HG03571 (cell line): ENCODE measurements at regions not wholly inside any gene's neighbourhood (a gene's known extent, or its start where the extent isn't known, plus 50 kb on each side); places are given as distances from the start of the nearest gene placed in this dataset.

Experiments
- ATAC-seq: cut with Tn5 transposase; IDR thresholded peaks from one replicate; pipeline ENCODE4 v1.9.1; 2021; ENCODE audit not compliant: unreplicated experiment

DNA sequence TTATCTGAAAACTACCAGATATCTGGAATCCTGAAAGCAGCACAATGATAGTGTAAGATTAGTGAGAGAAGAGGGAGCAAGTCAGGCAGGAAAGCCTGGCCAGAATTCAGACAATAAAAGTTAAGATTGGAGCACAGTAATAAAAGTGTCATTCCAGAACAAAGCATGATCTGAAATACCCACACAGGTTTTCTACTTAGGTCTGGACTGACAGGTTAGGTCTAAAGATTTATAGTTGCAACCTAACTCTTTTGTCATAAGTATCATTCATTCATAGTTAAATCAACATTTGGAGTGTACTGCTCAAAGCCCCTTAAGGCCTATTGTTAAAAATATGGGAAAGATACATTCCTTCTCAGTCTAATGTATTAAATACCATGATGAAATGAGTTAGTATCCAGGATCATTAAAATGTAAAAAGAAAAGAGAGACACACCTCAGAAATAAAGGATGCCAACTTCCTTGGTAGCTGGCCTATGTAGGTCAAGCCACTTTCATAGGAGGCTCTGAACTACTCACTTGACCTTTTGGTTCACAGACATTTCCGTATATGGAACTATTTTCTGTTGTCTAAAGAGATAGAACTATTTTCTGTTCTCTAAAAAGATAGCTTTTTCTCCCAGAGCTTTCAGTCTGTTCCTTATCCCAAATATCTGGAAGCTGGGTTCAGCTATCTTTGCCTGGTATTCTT lies 105.2 kb downstream of the FAS start:
- no peak for ATAC-seq

DNA sequence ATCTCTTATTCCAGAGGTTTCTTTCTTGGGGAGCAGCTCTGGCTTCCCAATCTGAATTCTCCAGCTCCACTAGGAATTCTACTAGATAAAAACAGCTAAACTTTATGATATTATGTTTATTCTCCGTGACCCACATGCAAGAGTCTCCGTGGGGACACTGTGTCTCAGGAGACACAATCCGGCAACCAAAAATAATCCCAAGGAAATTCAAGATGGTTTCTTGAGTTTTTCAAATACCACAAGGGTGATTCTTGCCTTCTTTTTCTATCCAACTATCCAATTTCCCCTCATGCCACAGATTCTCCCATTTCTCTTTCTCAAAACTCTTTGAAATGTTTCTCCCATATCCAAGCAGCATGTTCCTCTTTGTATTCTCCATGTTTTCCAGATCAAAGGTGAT lies 103.1 kb downstream of the FAS start:
- no peak for ATAC-seq

DNA sequence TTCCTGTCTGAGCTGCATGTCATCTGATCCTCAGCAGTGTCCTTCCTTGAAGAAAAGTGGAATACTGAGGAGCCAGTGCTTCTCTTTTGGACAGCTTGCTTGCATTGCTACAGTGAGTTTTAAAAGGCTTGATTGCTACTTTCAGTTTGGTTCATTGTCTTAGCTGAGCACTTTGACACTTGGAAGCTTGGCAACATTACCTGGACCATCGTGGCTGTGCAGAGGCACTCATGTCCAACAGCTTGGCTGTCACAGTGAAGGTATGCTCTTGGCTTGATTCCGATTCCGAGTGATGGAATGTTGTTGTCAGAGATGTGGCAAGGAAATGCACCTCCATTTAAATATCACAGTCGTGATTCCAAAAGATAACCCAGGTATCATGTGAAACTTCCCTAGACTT lies 102.4 kb downstream of the FAS start:
- no peak for ATAC-seq

DNA sequence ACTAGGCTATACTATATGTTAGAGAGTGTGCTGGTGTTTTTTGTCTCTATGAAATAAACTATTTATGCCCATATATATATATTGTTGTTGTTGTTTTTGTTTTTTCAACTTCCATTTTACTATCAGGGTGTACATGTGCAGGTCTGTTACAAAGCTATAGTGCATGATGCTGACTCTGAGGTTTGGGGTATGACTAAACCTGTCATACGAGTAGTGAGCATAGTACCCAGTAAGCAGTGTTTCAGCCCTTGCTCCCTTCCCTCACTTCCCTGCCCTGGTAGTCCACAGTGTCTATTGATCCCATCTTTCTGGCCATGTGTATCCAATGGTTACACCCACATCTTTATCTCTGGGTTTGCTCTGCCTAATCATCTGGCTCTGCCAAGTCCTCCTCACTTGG lies 101.8 kb downstream of the FAS start:
- ATAC-seq = no peak

DNA sequence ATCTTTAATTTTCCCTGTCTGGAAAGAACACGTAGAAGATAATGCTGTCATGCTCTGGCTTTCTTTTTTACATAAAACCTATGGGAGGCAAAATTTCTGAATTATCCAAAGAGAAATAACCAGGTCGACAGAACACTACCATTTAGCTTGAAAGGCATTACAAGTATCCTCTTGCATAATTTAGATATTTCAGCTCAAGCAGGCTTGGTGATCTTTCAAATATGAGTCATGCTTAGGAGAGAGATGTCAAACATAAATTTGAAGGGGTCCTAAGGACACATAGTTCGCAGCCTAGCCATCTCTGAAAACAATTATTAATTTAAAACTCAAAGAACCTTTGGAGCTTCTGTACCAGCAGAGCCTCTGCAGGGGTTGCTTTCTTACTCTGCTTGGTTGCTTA lies 100.9 kb downstream of the FAS start:
- no peak for ATAC-seq

DNA sequence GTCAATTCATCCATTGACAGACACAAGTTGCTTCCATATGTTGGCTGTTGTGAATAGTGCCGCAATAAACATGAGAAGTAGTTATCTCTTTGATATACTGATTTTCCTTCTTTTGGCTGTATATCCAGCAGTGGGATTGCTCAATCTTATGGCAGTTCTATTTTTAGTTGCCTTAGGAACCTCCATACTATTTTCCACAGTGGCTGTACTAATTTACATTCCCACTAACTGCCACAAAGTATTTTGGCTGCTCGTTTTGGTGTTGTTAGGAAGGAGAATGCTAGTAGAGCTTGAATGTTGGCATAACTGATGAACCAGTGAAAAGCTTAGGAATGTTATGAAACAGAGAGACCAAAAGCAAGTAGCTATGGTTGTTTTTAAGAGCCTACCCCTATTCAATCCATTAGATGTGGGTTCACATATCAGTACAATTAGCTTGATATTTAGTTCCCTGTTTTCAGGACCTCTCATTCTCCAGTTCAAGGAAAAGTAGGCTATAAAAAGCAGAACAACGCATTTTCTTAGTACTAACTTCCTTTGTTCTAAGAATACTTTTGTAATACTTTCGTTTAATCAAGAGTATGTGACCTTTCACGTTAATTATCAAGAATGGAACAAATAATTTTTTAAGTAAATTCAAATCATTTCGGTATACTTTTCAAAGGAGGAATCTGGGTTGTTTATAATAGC lies 100.3 kb downstream of the FAS start:
- no peak for ATAC-seq

DNA sequence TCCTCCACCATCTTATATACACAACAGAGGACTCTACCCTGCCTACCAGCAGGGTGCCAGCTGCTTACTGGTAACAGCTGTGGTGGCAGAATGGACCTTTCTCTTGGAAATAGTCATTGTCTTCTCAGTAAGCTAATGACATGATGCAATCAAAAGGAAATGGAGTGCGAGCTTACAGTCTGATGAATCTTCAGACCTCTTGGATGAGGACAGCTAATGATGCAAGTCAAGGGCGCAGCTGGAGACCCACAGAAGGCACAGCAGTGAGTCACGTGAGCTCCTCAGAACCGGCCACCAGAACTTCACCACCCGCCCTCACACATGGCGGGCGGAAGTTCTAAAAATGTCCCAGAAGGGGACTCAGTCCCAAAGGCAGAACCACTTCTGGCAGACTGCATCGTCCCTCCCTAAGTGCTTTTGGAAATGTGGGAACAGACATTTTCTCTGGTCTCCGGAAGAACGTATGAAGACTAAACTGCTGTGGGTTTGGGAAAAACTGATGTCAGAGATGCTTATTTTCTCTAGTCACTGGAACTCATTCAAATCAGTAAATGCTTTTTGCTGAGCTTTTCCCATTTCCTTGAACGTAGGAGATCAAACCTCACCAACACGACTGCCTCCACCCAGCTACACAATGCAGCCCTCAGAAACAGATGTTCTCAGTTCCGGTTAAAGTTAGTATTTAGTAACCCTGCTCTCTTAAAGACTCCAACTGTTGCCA lies 96.4 kb downstream of the FAS start:
- no peak for ATAC-seq

DNA sequence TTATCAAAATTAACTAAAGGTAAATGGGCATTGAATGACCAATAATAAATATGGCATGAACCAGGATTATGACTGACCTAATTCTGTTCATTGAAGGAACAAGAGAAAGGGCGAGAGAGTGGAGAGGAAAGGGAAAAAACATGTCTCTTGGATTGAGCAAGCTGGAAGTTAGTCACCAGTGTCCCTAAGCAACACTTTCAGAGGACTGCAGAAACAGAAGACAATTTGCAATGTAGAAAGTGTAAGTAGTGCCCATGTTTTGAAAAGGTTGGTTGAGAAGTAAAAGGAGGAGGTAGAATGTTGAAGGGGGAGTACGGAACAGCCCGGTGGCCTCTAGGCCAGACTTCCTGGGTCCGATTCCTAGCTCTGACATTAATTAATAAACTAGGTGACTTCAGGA lies 94.6 kb downstream of the FAS start:
- no peak for ATAC-seq

DNA sequence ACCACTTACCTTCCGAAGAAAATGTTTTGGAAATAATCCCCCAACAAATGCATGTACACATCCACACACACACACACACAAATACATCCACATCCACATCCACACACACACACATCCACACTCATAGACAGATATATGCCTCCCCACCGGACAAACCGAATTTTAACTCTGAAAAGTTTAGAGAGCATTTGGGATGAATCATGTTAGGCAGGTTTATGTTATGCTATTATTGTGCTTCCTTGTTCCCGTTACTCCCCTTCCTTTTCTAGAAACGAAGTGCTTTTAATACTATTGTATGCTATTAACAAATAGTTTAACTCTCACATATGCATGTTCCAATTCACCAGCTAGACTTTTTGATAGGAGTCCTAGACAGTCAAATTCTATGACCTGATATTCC lies 91.5 kb downstream of the FAS start:
- no peak for ATAC-seq

DNA sequence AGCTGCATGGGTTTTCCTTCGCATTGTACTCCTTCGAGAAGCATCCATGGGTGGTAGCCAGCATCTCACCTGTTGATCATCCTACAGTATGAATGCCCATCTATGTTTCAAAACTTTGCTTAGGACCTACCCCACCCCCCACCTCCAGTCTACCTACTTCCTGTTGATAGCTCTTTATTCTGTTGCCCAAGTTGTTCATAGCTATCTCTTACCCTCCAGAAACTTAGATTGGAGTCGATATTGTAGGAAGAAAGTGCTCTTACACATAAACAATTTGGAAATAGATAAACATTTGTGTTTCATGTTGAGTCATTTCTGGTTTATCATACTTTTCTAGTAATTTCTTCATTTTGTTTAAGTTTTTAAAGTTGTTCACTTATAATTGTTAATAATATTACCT lies 90.1 kb downstream of the FAS start:
- ATAC-seq = no peak

DNA sequence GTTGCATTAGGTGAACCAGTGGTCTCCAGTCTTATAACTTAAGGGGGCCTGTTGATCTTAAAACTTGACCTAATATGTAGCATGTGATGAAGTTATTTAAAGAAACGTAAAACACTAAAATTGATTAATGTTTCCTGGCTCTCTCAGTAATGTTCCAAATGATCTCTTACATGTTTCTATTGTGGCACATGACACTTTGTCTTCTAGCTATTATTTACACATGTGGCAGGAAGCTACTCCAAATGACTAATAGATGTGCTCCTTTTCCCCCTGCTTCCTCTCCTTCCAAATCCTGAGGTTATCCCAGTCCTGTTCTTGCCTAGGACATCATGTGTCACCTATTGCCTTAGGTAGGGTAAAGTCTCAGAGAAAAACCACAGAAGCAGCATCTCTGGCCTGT lies 89.4 kb downstream of the FAS start:
- ATAC-seq = no peak

DNA sequence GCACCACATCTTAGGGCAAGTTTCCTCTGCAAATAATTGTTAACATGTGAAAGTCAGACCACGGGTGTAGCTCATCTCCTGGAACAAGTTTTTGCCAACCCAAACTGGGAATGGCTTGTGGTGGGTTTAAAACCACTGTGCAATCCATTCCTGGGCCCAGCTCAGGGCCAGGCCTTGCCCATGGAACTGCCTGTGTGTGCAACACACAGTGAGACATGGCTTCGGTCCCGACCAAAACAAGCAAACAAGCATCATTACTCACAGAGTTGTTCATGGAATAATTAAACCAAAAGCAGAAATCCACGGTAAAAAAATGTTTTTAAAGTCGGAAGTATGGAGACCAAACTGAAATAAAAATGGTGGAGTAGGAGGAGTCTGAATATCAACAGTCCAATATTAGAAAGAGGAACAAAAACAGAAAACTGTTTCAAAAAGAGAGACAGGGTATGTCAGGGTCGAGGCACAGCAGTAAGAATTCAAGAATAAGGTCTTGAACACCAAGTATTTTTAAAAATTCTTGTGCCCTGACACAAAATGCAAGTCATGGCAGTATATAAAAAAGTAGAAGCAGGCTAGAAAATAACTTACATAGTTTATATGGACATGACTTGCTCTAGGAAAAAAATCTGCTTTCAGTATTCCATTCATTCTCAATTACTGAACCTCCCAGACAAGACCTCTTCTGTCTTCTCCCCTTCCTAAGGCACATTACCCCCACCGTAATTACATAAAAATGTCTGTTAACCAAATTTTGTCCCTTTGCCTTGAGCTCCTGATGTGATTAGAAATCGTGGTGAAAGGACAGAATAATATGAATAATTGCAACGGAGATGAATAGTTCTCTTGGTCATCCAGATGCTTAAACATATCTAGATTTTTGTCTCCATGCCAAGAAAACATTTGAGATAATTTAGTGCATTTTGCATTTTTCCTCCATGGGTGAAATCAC lies 88.4 kb downstream of the FAS start:
- ATAC-seq = no peak

DNA sequence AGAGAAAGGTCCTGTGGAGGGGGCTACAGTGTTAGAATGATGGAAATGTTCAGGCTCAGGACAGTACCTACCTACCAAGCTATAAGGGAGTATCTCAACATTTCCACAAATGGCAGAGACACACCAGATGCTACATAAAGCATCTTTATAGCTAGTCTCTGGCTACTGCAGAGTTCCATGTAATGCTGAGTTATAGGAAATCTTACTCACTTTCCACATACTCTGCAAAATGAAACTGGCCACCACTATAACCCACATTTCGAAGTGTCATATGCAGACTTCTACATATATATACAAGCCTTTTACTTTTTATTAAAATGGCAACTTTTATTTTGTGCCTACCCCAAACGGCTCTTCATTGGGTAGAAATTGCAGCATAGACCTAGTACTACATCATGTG lies 85.5 kb downstream of the FAS start:
- no peak for ATAC-seq

DNA sequence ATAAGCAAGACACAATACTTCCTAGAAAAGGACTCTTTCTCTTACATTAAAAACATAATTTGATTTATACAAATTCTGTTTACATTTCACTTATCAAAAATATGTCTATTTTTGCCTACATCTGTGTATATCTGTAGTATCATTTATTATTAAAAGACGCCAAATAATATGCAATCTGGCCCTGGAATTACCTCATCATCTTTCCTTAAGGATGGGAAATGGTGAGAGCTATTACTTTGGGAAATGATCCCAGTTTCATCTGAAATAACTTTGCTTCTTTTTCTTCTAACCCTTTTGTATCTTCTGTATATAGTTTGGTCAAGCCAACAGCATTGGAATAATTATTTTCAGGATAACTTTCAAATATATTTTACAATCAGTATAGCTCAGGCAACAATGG lies 85.0 kb downstream of the FAS start:
- ATAC-seq = no peak

DNA sequence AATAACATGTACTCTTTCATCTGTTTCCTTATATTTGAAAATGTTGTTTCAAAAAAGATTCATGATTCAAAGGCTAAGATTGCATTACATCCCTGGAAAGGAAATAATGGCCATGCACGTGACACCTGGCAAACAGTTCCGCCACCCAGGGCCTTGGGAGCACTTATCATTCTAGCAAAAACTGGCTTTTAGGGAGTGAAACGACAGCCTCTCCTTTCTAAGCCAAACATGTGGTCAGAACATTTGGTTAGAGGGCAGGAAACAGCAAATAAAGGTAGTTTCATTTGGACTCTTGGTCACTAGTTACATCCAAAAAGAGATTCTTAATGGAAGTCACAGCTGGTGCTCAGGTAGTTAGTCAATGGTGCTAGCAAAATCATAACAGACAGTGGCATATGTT lies 83.5 kb downstream of the FAS start:
- no peak for ATAC-seq

DNA sequence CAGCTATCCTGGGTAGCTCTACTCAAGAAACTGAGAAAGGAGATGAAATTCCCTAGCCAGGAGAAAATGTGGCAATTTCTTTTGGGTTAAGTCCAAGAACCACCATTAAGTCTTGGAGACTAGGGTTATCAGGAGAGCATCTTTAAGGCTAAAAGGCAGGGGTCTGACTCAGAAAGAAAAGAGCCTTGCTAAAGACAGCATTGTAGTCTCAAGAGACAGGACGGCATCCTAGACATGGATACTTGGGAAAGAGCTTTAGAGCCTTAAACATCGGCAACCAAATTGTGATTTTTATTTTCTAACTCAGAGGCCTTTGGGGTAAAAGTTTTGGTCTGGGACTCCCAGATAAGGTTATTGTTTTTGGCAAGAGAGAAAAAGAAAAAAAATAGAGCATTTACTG lies 83.1 kb downstream of the FAS start:
- ATAC-seq = no peak

DNA sequence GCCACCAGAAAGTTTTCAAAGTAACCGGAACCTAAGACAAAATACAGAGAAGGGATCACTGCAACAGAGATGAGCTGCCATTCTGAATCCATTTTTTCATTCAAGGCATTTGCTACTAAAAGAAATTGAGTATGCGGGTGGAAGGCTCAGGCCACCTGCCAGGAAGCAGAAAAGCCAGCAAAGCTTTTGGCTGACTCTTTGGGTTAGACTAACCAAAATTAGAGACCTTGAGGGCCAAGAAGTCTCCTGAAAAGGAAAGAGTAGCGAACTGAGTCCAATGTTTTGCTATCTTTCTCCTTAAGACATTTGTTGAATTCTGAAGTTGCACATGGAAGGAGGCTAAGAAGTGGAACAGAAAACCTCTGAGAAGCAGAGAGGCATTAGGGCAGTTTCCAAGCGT lies 79.0 kb downstream of the FAS start:
- ATAC-seq = no peak
